HUES48 (cell line): ENCODE measurements at regions not wholly inside any gene's neighbourhood (a gene's known extent, or its start where the extent isn't known, plus 50 kb on each side); places are given as distances from the start of the nearest gene placed in this dataset.

Experiments used
- H3K27ac ChIP-seq: one replicate; pipeline ENCODE4 v1.7.0; 2013; ENCODE audit warnings: low read depth, low read length, inconsistent platforms
- H3K27me3 ChIP-seq: 2 replicates; pipeline ENCODE4 v1.6.1; 2013; ENCODE audit warnings: mild to moderate bottlenecking, low read length; ENCODE audit not compliant: control insufficient read depth, insufficient read depth
- H3K36me3 ChIP-seq: 2 replicates; pipeline ENCODE4 v1.6.1; 2013; ENCODE audit warnings: low read length; ENCODE audit not compliant: control insufficient read depth, insufficient read depth
- H3K4me1 ChIP-seq: 2 replicates; pipeline ENCODE4 v1.6.1; 2013; ENCODE audit warnings: mild to moderate bottlenecking, low read length; ENCODE audit not compliant: control insufficient read depth, insufficient read depth
- H3K4me3 ChIP-seq: 2 replicates; pipeline ENCODE4 v1.5.1; 2013; ENCODE audit warnings: mild to moderate bottlenecking, low read depth, low read length
- H3K9ac ChIP-seq: 2 replicates; pipeline ENCODE4 v1.6.1; 2013; ENCODE audit warnings: mild to moderate bottlenecking, low read depth, low read length, moderate library complexity
- H3K9me3 ChIP-seq: 2 replicates; pipeline ENCODE4 v1.6.1; 2013; ENCODE audit warnings: low read length; ENCODE audit not compliant: control insufficient read depth, insufficient read depth

GRCh38 chr6:8218861-8219260 lies 116.5 kb upstream of the EEF1E1 start:
- Histone ChIP-seq H3K4me3 (no peak overlapping the region), H3K27ac (no peak overlapping the region), H3K36me3 (no peaks in the 10 kb centered on the region), H3K9ac (no peak overlapping the region), H3K9me3 (no peaks in the 10 kb centered on the region), H3K27me3 (no peaks in the 10 kb centered on the region), H3K4me1 (peaks cover 3% of the 10 kb centered on the region; the same call in 1 of the 2 replicates)

- Histone ChIP-seq H3K4me3 (no peak overlapping the region), H3K36me3 (no peaks in the 10 kb centered on the region), H3K9ac (no peak overlapping the region), H3K27ac (no peak overlapping the region), H3K9me3 (no peaks in the 10 kb centered on the region), H3K27me3 (no peaks in the 10 kb centered on the region), H3K4me1 (peaks cover 3% of the 10 kb centered on the region; the same call in 1 of the 2 replicates)
Observed at GRCh38 chr6:8215631-8216030, 113.3 kb upstream of the EEF1E1 start.

GRCh38 chr6:8213995-8214394 lies 111.6 kb upstream of the EEF1E1 start:
- Histone ChIP-seq H3K4me3 (no peak overlapping the region), H3K27ac (no peak overlapping the region), H3K9me3 (no peaks in the 10 kb centered on the region), H3K9ac (no peak overlapping the region), H3K36me3 (no peaks in the 10 kb centered on the region), H3K4me1 (no peaks in the 10 kb centered on the region), H3K27me3 (no peaks in the 10 kb centered on the region)

DNA sequence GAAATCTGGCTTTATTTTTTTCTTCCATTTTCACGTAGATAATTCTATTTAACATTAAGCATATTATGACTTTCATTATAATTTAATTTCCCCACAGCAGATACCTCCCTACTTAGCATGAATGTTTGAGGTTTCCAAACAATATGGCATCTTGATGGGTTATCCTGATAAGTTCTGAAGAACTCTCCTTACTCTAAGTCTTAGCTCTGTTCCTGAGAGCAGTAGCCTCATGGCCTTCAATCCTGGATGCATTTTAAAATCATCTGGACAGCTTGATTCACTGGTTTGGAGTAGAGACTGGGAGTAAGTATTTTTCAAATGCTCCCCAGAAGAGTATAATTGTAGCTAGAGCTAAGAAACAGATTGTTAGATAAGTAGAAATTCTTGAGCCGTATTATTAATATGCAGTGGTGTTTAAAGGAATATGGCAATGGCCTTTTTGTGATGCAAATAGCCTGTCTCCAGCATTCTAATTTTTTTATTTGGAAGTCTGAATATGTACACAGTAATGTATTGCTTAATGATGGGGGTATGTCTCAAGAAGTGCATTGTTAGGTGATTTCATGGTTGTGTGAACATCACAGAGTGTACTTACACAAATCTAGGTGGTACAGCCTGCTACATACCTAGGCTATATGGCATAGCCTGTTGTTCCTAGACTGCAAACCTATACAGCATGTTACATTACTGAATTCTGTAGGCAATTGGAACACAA lies 110.5 kb upstream of the EEF1E1 start:
- no peaks in the 10 kb centered on the region for H3K4me1 ChIP-seq
- H3K27me3 ChIP-seq, result no peaks in the 10 kb centered on the region
- no peaks in the 10 kb centered on the region for H3K36me3 ChIP-seq

DNA sequence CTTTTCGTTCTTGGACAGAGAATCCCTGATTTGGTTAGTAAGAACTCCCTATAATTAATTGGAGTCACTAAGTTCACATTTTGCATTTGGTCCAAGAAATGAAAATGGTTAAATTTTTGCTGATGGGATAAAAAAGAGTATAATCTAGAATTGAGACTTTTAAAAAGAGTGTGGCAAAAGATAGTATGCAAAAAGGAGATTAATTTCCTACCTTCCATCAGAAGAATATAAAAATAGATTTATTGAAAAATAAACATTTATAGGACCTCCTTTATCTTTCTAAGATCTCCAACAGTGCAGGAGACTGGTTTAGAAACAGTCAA lies 105.5 kb upstream of the EEF1E1 start:
- no peak overlapping the region for H3K9ac ChIP-seq
- no peaks in the 10 kb centered on the region for H3K36me3 ChIP-seq
- no peak overlapping the region for H3K4me3 ChIP-seq
- no peaks in the 10 kb centered on the region for H3K27me3 ChIP-seq
- H3K27ac ChIP-seq, result no peak overlapping the region
- H3K4me1 ChIP-seq, result no peaks in the 10 kb centered on the region
- H3K9me3 ChIP-seq, result no peaks in the 10 kb centered on the region

More for the DNA sequence above, 110.5 kb upstream of the EEF1E1 start:
- no peak overlapping the region for H3K4me3 ChIP-seq
- no peak overlapping the region for H3K9ac ChIP-seq
- no peak overlapping the region for H3K27ac ChIP-seq
- no peaks in the 10 kb centered on the region for H3K9me3 ChIP-seq

- Histone ChIP-seq H3K9ac (no peak overlapping the region), H3K9me3 (no peaks in the 10 kb centered on the region), H3K27me3 (no peaks in the 10 kb centered on the region), H3K27ac (no peak overlapping the region), H3K36me3 (no peaks in the 10 kb centered on the region), H3K4me1 (no peaks in the 10 kb centered on the region), H3K4me3 (no peak overlapping the region)
Observed at GRCh38 chr6:8207191-8207868, 105.0 kb upstream of the EEF1E1 start.

DNA sequence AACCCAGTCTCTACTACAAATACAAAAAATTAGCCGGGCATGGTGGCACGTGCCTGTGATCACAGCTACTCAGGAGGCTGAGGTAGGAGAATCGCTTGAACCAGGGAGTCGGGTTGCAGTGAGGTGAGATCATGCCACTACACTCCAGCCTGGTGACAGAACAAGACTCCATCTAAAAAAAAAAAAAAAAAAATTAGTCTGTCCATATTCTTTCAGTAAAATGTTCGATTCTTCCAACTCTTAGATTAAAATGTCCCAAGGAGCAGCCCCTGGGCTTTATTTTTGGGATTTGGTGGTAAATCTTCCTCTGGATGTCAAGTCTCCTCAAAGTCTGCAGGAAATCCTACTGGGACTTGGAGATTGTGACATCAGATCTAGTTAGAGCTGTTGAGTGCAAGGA lies 101.0 kb upstream of the EEF1E1 start:
- Histone ChIP-seq H3K27me3 (no peaks in the 10 kb centered on the region), H3K9ac (no peak overlapping the region), H3K9me3 (no peaks in the 10 kb centered on the region), H3K36me3 (no peaks in the 10 kb centered on the region), H3K4me3 (no peak overlapping the region), H3K4me1 (no peaks in the 10 kb centered on the region), H3K27ac (no peak overlapping the region)

GRCh38 chr6:8201679-8202078 lies 99.3 kb upstream of the EEF1E1 start:
- Histone ChIP-seq H3K27ac (no peak overlapping the region), H3K27me3 (no peaks in the 10 kb centered on the region)

DNA sequence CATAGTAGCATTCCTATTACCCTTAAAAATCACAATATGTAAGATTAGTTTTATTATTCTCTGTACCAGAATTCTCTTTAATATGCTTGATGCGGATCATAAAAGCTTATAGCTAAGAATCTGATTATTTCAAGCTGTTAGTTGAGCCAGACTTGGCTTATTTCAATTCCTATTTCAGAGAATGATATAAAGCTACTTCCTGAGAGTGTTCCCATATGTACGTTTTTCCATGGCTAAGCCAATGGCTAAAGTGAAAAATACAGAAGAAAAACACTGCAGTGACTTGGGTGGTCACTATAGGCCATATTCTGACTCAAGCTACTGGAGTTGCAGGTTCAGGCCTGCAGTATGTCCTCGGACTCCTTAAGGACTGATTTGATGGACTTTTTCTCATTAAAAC lies 97.9 kb upstream of the EEF1E1 start:
- H3K9ac ChIP-seq, result no peak overlapping the region

More at GRCh38 chr6:8201679-8202078, 99.3 kb upstream of the EEF1E1 start:
- H3K4me3 ChIP-seq, result no peak overlapping the region
- H3K4me1 ChIP-seq, result no peaks in the 10 kb centered on the region
- no peaks in the 10 kb centered on the region for H3K36me3 ChIP-seq
- H3K9me3 ChIP-seq, result no peaks in the 10 kb centered on the region
- H3K9ac ChIP-seq, result no peak overlapping the region

DNA sequence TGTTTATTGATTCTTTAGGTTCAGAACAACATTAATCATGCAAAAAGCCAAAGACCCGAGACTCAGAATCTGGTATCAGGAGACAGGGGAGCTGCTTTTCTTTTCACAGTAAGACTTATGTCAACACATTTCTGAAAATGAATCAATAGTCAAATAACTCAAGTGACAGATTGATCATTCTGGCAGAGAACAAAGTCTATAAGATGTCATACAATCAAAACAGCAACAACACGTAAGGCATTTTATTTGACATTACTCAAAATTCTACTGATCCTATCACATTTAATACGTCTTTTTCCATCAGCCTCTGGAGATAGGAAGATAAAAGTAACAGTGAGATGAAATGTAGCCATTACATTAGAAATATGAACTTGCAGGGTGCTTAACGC lies 93.4 kb upstream of the EEF1E1 start:
- Histone ChIP-seq H3K36me3 (no peaks in the 10 kb centered on the region), H3K4me3 (no peak overlapping the region), H3K9me3 (no peaks in the 10 kb centered on the region), H3K27me3 (no peaks in the 10 kb centered on the region), H3K4me1 (peaks cover 17% of the 10 kb centered on the region), H3K9ac (no peak overlapping the region), H3K27ac (no peak overlapping the region)

More for the DNA sequence above, 97.9 kb upstream of the EEF1E1 start:
- no peak overlapping the region for H3K27ac ChIP-seq
- H3K9me3 ChIP-seq, result no peaks in the 10 kb centered on the region
- H3K27me3 ChIP-seq, result no peaks in the 10 kb centered on the region
- no peaks in the 10 kb centered on the region for H3K4me1 ChIP-seq
- H3K36me3 ChIP-seq, result no peaks in the 10 kb centered on the region
- no peak overlapping the region for H3K4me3 ChIP-seq

- no peaks in the 10 kb centered on the region for H3K9me3 ChIP-seq
- no peaks in the 10 kb centered on the region for H3K36me3 ChIP-seq
- no peak overlapping the region for H3K27ac ChIP-seq
- no peak overlapping the region for H3K9ac ChIP-seq
- H3K27me3 ChIP-seq, result no peaks in the 10 kb centered on the region
- H3K4me3 ChIP-seq, result no peak overlapping the region
- H3K4me1 ChIP-seq, result peaks cover 17% of the 10 kb centered on the region
Observed at GRCh38 chr6:8195040-8195713, 92.8 kb upstream of the EEF1E1 start.
